ENCODE measurements at regions not wholly inside any gene's neighbourhood (a gene's known extent, or its start where the extent isn't known, plus 50 kb on each side); places are given as distances from the start of the nearest gene placed in this dataset.
"Not testable (repeated sequence)": the region's sequence is repeated elsewhere in the genome, so short reads cannot be mapped to it uniquely, and the experiment has no call there.

GRCh38 chr11:31953803-31954327 is 137.0 kb upstream of the RCN1 start:
- intact Hi-C loops (cut with micrococcal nuclease; ENCODE audit: unreplicated experiment): loop anchor here (10.0 kb wide), 1 partner anchor 469 kb away; no protein-coding TSS in a partner anchor
- H3K4me1 Mint-ChIP-seq (ENCODE audit: low read depth, unreplicated experiment): no peaks in the 10 kb centered on the region

GRCh38 chr11:31949733-31950200 is 138.6 kb upstream of the PAX6 start:
- CTCF ChIA-PET; BruUV-seq (replicated peaks); H3K27ac Mint-ChIP-seq (ENCODE audit: unreplicated experiment); DNase-seq; H3K4me3 Mint-ChIP-seq (ENCODE audit: low read depth, unreplicated experiment); H3K4me1 Mint-ChIP-seq (ENCODE audit: low read depth, unreplicated experiment); H3K36me3 Mint-ChIP-seq (ENCODE audit: insufficient read depth, unreplicated experiment); H3K9me3 Mint-ChIP-seq (ENCODE audit: low read depth, unreplicated experiment): not testable (repeated sequence)
- peaks cover 32% of the 10 kb centered on the region for H3K27me3 Mint-ChIP-seq (ENCODE audit: unreplicated experiment)
- intact Hi-C loops (cut with micrococcal nuclease; ENCODE audit: unreplicated experiment): loop anchor here (10.0 kb wide), 1 partner anchor 465 kb away; no protein-coding TSS in a partner anchor

More at GRCh38 chr11:31953803-31954327, 137.0 kb upstream of the RCN1 start:
- no peak for DNase-seq
- Mint-ChIP-seq H3K27me3 (ENCODE audit: unreplicated experiment) (peaks cover 48% of the 10 kb centered on the region), H3K9me3 (ENCODE audit: low read depth, unreplicated experiment) (no peaks in the 10 kb centered on the region), H3K4me3 (ENCODE audit: low read depth, unreplicated experiment) (no peak overlapping the region), H3K27ac (ENCODE audit: unreplicated experiment) (no peak overlapping the region), H3K36me3 (ENCODE audit: insufficient read depth, unreplicated experiment) (no peaks in the 10 kb centered on the region)
- no peak for TF ChIP-seq CTCF (IDR thresholded peaks at IDR 0.05; ENCODE audit: unreplicated experiment)
- BruUV-seq (replicated peaks): no TSS peak
- CTCF ChIA-PET: no interaction called here

GRCh38 chr11:31947051-31947450 is 135.9 kb upstream of the PAX6 start:
- H3K27ac Mint-ChIP-seq (ENCODE audit: unreplicated experiment): no peak overlapping the region
- BruUV-seq (replicated peaks): no TSS peak
- no peak for DNase-seq
- H3K4me3 Mint-ChIP-seq (ENCODE audit: low read depth, unreplicated experiment): no peak overlapping the region
- H3K36me3 Mint-ChIP-seq (ENCODE audit: insufficient read depth, unreplicated experiment): no peaks in the 10 kb centered on the region
- intact Hi-C loops (cut with micrococcal nuclease; ENCODE audit: unreplicated experiment): no loop called here
- H3K4me1 Mint-ChIP-seq (ENCODE audit: low read depth, unreplicated experiment): no peaks in the 10 kb centered on the region
- H3K27me3 Mint-ChIP-seq (ENCODE audit: unreplicated experiment): peaks cover 18% of the 10 kb centered on the region
- CTCF ChIA-PET: no interaction called here
- no peaks in the 10 kb centered on the region for H3K9me3 Mint-ChIP-seq (ENCODE audit: low read depth, unreplicated experiment)
- TF ChIP-seq CTCF (IDR thresholded peaks at IDR 0.05; ENCODE audit: unreplicated experiment): no peak

GRCh38 chr11:31943056-31943780 is 132.1 kb upstream of the PAX6 start:
- CTCF ChIA-PET: no interaction called here
- Mint-ChIP-seq H3K4me3 (ENCODE audit: low read depth, unreplicated experiment) (no peak overlapping the region), H3K4me1 (ENCODE audit: low read depth, unreplicated experiment) (no peaks in the 10 kb centered on the region), H3K36me3 (ENCODE audit: insufficient read depth, unreplicated experiment) (no peaks in the 10 kb centered on the region), H3K27ac (ENCODE audit: unreplicated experiment) (no peak overlapping the region), H3K9me3 (ENCODE audit: low read depth, unreplicated experiment) (no peaks in the 10 kb centered on the region), H3K27me3 (ENCODE audit: unreplicated experiment) (peaks cover 36% of the 10 kb centered on the region)
- DNase-seq: no peak
- no peak for TF ChIP-seq CTCF (IDR thresholded peaks at IDR 0.05; ENCODE audit: unreplicated experiment)
- intact Hi-C loops (cut with micrococcal nuclease; ENCODE audit: unreplicated experiment): no loop called here
- no TSS peak for BruUV-seq (replicated peaks)
